LHCN-M2 (cell line): ENCODE measurements at regions not wholly inside any gene's neighbourhood (a gene's known extent, or its start where the extent isn't known, plus 50 kb on each side); places are given as distances from the start of the nearest gene placed in this dataset.
"Not testable (repeated sequence)": the region's sequence is repeated elsewhere in the genome, so short reads cannot be mapped to it uniquely, and the experiment has no call there.

Source experiments
- DNase-seq: peaks from one replicate; pipeline ENCODE4 v3.0.0-alpha.2; 2012; ENCODE audit warnings: low read depth

DNA sequence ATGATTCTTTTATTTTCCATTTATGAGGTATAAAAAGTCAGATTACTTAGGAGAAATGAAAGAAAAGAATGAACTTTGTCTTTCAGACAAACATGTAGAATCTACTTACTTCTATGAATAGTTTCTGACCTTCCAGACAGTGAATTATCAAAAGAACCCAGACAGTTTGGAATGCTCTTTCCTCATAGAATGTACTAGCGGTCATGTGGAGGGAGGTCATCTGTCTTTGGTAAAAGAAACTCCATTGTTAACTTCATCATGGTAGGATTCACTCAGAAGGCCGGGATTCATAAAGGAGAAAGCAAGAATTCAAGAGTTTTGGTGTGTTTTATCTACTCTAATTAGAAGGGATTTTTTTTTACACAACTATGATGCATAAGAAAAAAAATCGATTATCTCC, 144.8 kb upstream of the ZNF804B start:
- DNase-seq = no peak

GRCh38 chr7:88610942-88611341, 148.6 kb upstream of the ZNF804B start:
- DNase-seq = no peak

GRCh38 chr7:88600695-88601094, 158.8 kb upstream of the ZNF804B start:
- DNase-seq = no peak

DNA sequence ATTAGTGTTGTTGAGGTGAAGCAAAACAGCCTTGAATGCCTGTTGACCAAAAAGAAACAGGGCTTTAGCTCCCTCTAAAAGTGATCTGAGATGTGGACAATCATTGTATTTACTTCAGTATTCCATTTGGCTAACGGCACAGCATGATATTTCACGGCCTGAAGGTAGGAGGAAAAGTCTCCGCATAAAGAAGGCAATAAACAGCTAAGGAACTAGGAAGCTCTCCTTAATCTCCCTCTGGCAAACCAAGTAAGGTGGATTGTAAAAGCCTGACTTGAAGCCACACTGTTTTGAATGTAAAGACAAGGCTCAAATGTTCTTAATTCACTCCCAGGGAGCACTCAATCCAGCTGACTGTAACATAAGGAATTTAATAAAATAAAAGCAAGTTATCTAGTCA, 160.0 kb upstream of the ZNF804B start:
- no peak for DNase-seq

GRCh38 chr7:88597941-88598425, 161.5 kb upstream of the ZNF804B start:
- no peak for DNase-seq

- DNase-seq = no peak
These were observed 168.5 kb upstream of the ZNF804B start for GRCh38 chr7:88590963-88591362.

DNA sequence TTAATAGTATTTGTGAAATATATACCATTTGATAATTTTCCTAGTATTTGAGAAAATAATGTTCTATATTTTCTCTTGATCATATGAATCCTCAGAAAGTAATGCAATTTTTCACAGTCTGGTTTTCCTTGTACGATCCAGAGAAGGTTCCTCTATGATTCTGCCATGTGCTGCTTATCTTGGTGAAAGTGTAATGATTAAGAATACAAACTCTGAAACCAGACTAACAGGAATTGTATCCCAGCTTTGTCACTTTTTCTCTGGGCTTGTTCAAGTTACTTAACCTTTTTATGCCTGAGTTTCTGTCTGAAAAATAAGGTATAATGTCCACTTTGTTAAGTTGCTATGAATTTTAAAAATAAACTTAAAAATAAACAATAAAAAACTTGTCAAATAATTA, 169.6 kb upstream of the ZNF804B start:
- DNase-seq = no peak

- DNase-seq = no peak
These were observed 172.6 kb upstream of the ZNF804B start for GRCh38 chr7:88586890-88587289.

- no peak for DNase-seq
These were observed 173.3 kb upstream of the ZNF804B start for GRCh38 chr7:88586219-88586618.

GRCh38 chr7:88576720-88577119, 182.8 kb upstream of the ZNF804B start:
- no peak for DNase-seq

- no peak for DNase-seq
These were observed 193.3 kb upstream of the ZNF804B start for GRCh38 chr7:88566162-88566729.

DNA sequence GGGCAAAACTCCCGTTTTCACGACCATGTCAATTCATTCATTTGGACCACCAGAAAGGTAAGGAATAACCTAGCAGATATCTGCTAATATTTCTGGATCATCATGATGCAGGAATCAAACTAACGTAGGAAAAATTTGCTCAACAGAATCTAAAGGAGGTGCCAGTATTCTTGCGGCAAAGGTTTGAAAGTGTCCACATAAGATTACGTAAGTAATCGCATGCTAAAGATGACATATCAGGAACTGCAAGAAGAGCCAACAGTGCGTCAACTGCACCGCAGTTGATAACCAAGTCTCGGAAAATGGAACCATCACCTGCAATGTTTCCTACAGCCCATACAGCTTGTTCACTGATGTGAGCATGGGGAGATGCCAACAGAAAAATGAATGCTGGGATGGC, 194.1 kb upstream of the ZNF804B start:
- no peak for DNase-seq

- not testable (repeated sequence) for DNase-seq
These were observed 203.1 kb upstream of the ZNF804B start for GRCh38 chr7:88556441-88556840.

- not testable (repeated sequence) for DNase-seq
These were observed 204.7 kb upstream of the ZNF804B start for GRCh38 chr7:88554847-88555246.

DNA sequence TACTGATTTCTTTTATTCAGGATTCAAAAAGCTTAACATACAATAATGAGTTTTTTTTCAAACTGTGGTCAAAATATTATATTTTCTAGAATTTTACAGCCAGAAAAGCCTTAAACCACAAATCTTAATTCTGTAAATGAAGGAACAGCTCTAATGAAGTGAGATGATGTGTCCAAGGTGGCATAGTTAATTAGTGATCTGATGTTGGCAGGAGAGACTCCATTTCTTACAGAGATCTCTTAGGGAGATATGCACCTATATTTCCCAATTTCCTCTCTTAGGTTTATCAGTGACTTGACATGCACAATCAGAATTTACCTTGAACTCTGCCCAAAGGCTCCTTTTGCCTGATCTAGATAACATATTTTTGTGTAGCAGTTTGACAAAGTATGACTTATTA, 211.1 kb upstream of the ZNF804B start:
- no peak for DNase-seq

GRCh38 chr7:88546808-88547207, 212.7 kb upstream of the ZNF804B start:
- DNase-seq = no peak

GRCh38 chr7:88545663-88546062, 213.8 kb upstream of the ZNF804B start:
- DNase-seq = no peak

GRCh38 chr7:88540012-88540411, 219.5 kb upstream of the ZNF804B start:
- no peak for DNase-seq

GRCh38 chr7:88539518-88539917, 220.0 kb upstream of the ZNF804B start:
- no peak for DNase-seq

DNA sequence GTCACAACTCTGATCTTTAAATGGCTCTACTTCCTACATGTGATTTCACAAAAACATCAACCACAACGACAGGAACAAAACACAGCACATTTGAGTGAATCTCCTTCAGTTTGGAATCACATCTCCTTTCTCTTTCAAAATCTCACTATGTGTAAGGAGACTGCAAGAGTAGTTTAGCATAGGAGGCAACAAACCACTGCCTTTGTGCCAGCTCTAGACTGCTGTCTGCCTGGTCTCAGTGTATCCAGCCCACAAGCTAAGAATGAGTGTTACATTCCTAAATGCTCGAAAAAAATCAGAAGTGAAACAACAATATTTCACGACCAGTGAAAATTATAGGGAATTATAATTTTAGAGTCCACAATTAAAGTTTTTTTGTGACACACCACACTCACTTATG, 217.0 kb upstream of the STEAP4 start:
- no peak for DNase-seq

DNA sequence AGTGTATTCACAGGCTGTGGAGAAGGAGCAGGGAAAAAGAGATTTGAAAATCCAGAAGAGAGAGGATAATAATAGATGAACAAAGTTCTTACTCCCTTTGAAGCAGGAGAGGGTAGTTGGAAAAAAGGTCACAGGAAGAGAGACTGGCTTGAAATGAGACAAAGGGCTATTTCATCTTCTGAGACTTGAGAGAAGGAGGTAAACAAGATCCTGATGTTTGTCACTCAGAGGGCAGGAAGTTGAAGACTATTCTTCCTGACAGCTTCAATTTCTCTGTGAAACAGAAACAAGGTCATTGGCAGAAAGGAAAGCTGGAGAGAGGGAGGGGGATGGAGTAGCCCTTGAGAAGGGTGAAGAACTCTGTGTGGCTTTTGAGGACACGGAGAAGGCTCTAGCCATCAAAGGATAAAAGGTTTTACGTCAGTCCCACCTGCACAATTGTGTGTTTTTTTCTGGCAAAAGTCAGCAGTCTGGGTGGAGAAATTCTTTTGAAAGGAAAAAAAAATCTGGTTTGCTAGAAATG, 216.1 kb upstream of the STEAP4 start:
- no peak for DNase-seq

- DNase-seq = no peak
These were observed 209.7 kb upstream of the STEAP4 start for GRCh38 chr7:88516429-88516828.

DNA sequence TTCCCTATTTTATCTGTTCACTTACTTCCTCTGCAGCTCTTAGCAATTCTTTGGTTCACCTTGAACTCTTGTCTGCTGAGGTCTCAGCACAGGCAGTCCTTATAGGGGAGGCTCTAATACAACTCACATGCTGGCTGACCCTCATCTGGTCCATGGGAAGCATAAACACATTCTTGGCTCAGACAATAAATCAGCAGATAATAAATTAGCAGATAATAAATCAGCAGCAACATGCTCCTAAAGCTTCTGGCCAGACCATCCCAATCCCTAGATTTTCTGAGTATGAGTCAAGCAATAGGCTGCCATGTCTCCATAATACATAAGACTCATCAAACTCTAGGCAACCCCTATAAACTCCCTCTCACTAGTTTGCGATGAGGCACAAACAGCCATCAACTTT, 208.6 kb upstream of the STEAP4 start:
- DNase-seq = no peak

GRCh38 chr7:88509341-88509740, 202.6 kb upstream of the STEAP4 start:
- DNase-seq = no peak
